Progenitor cell of endocrine pancreas (in vitro differentiated cells): ENCODE measurements at regions not wholly inside any gene's neighbourhood (a gene's known extent, or its start where the extent isn't known, plus 50 kb on each side); places are given as distances from the start of the nearest gene placed in this dataset.

Source experiments
- DNase-seq: peaks from one replicate; pipeline ENCODE4 v3.0.0; 2021; ENCODE audit warnings: low spot score; ENCODE audit not compliant: unreplicated experiment
- H3K27ac Mint-ChIP-seq: 2 replicates; pipeline ENCODE4 v1.8.0; 2021; ENCODE audit warnings: mild to moderate bottlenecking, moderate library complexity, mixed read lengths
- H3K27me3 Mint-ChIP-seq: 2 replicates; pipeline ENCODE4 v1.8.0; 2021; ENCODE audit warnings: mixed read lengths
- H3K36me3 Mint-ChIP-seq: 2 replicates; pipeline ENCODE4 v1.8.0; 2022; ENCODE audit warnings: mixed read lengths; ENCODE audit not compliant: insufficient read depth
- H3K4me1 Mint-ChIP-seq: 2 replicates; pipeline ENCODE4 v1.8.0; 2021; ENCODE audit warnings: low read depth, mixed read lengths
- H3K4me3 Mint-ChIP-seq: 2 replicates; pipeline ENCODE4 v1.8.0; 2021; ENCODE audit warnings: low read depth, mild to moderate bottlenecking, moderate library complexity, mixed read lengths
- H3K9me3 Mint-ChIP-seq: 2 replicates; pipeline ENCODE4 v1.8.0; 2021; ENCODE audit warnings: low read depth, mixed read lengths
- CTCF ChIP-seq: fragments of 200-600 bp; sonication (generic); IDR thresholded peaks from one replicate; pipeline ENCODE4 v1.5.0; 2021; ENCODE audit warnings: antibody characterized with exemption, mild to moderate bottlenecking; ENCODE audit not compliant: unreplicated experiment

GRCh38 chr19:57050863-57051262 lies 68.9 kb upstream of the USP29 start:
- Mint-ChIP-seq H3K27me3 (no peaks in the 10 kb centered on the region), H3K9me3 (peaks cover 61% of the 10 kb centered on the region), H3K4me3 (no peak overlapping the region), H3K4me1 (no peaks in the 10 kb centered on the region), H3K36me3 (no peaks in the 10 kb centered on the region), H3K27ac (no peak overlapping the region)
- no peak for TF ChIP-seq CTCF
- no peak for DNase-seq

GRCh38 chr19:57052081-57052480 lies 67.7 kb upstream of the USP29 start:
- Mint-ChIP-seq H3K4me3 (no peak overlapping the region), H3K27ac (no peak overlapping the region), H3K27me3 (no peaks in the 10 kb centered on the region), H3K9me3 (peaks cover 57% of the 10 kb centered on the region), H3K36me3 (no peaks in the 10 kb centered on the region), H3K4me1 (no peaks in the 10 kb centered on the region)
- no peak for TF ChIP-seq CTCF
- DNase-seq, result no peak

GRCh38 chr19:57053401-57053800 lies 66.4 kb upstream of the USP29 start:
- H3K4me3 Mint-ChIP-seq, result no peak overlapping the region

GRCh38 chr19:57055956-57056355 lies 63.8 kb upstream of the USP29 start:
- Mint-ChIP-seq H3K4me1 (no peaks in the 10 kb centered on the region), H3K4me3 (no peak overlapping the region), H3K27ac (no peak overlapping the region), H3K27me3 (no peaks in the 10 kb centered on the region), H3K36me3 (peaks cover 1% of the 10 kb centered on the region), H3K9me3 (peaks cover 56% of the 10 kb centered on the region)
- DNase-seq, result no peak
- no peak for TF ChIP-seq CTCF

More at GRCh38 chr19:57053401-57053800, 66.4 kb upstream of the USP29 start:
- H3K27ac Mint-ChIP-seq, result no peak overlapping the region
- no peaks in the 10 kb centered on the region for H3K36me3 Mint-ChIP-seq
- H3K9me3 Mint-ChIP-seq, result peaks cover 55% of the 10 kb centered on the region
- H3K4me1 Mint-ChIP-seq, result no peaks in the 10 kb centered on the region
- DNase-seq, result no peak
- TF ChIP-seq CTCF, result no peak
- no peaks in the 10 kb centered on the region for H3K27me3 Mint-ChIP-seq

GRCh38 chr19:57057036-57057686 lies 62.6 kb upstream of the USP29 start:
- H3K27me3 Mint-ChIP-seq, result no peaks in the 10 kb centered on the region
- TF ChIP-seq CTCF, result no peak
- peaks cover 5% of the 10 kb centered on the region for H3K36me3 Mint-ChIP-seq

More at GRCh38 chr19:57057036-57057686, 62.6 kb upstream of the USP29 start:
- no peak for DNase-seq
- no peak overlapping the region for H3K4me3 Mint-ChIP-seq
- H3K9me3 Mint-ChIP-seq, result peaks cover 54% of the 10 kb centered on the region
- H3K4me1 Mint-ChIP-seq, result no peaks in the 10 kb centered on the region
- no peak overlapping the region for H3K27ac Mint-ChIP-seq
